Smooth muscle cell (in vitro differentiated cells): ENCODE measurements at regions not wholly inside any gene's neighbourhood (a gene's known extent, or its start where the extent isn't known, plus 50 kb on each side); places are given as distances from the start of the nearest gene placed in this dataset.

ENCODE experiments used
- DNase-seq: peaks from one replicate; lab custom pipeline; 2025; ENCODE audit not compliant: unreplicated experiment; lab: John Stamatoyannopoulos, UW
- H2AFZ ChIP-seq: fragments of 200-600 bp; sonication (generic); 2 replicates; pipeline ENCODE4 v1.6.0; 2016; ENCODE audit warnings: antibody characterized with exemption, low read depth, mild to moderate bottlenecking
- H3F3A ChIP-seq: fragments of 200-600 bp; sonication (generic); 2 replicates; pipeline ENCODE4 v1.6.0; 2017; ENCODE audit warnings: antibody characterized with exemption, low read depth
- H3K27ac ChIP-seq: fragments of 200-600 bp; sonication (generic); 2 replicates; pipeline ENCODE4 v1.5.1; 2016; ENCODE audit warnings: low read depth, mild to moderate bottlenecking
- H3K27me3 ChIP-seq: fragments of 200-600 bp; sonication (generic); 2 replicates; pipeline ENCODE4 v1.6.1; 2016; ENCODE audit warnings: low read depth, mild to moderate bottlenecking
- H3K36me3 ChIP-seq: fragments of 200-600 bp; sonication (generic); 2 replicates; pipeline ENCODE4 v1.5.1; 2016; ENCODE audit warnings: low read depth
- H3K4me1 ChIP-seq: fragments of 200-600 bp; sonication (generic); 2 replicates; pipeline ENCODE4 v1.5.1; 2016; ENCODE audit warnings: low read depth
- H3K4me2 ChIP-seq: fragments of 200-600 bp; sonication (generic); 2 replicates; pipeline ENCODE4 v1.6.0; 2016; ENCODE audit warnings: mild to moderate bottlenecking
- H3K4me3 ChIP-seq: fragments of 200-600 bp; sonication (generic); 2 replicates; pipeline ENCODE4 v1.5.1; 2016; ENCODE audit warnings: mild to moderate bottlenecking
- H3K79me2 ChIP-seq: fragments of 200-600 bp; sonication (generic); 2 replicates; pipeline ENCODE4 v1.6.0; 2016; ENCODE audit warnings: low read depth, mild to moderate bottlenecking
- H3K9ac ChIP-seq: fragments of 200-600 bp; sonication (generic); 2 replicates; pipeline ENCODE4 v1.6.0; 2016; ENCODE audit warnings: low read depth
- H3K9me3 ChIP-seq: fragments of 200-600 bp; sonication (generic); replicated peaks from 2 replicates; pipeline ENCODE4 v1.5.1; 2016; ENCODE audit warnings: low read depth
- H4K20me1 ChIP-seq: fragments of 200-600 bp; sonication (generic); 2 replicates; pipeline ENCODE4 v1.6.0; 2016; ENCODE audit warnings: low read depth
- CTCF ChIP-seq: fragments of 200-600 bp; sonication (generic); IDR thresholded peaks from 2 replicates; pipeline ENCODE4 v1.5.1; 2017; ENCODE audit warnings: borderline replicate concordance, mild to moderate bottlenecking, antibody characterized with exemption; ENCODE audit not compliant: insufficient read depth, poor library complexity, severe bottlenecking
- WGBS: methylation state at CpG from one replicate; pipeline ENCODE4 v1.1.7; 2016; ENCODE audit warnings: low lambda C conversion rate; 5-methylcytosine and 5-hydroxymethylcytosine counted together

GRCh38 chr13:85675151-85675907, 123.9 kb downstream of the SLITRK6 start:
- no peak overlapping the region for H3K4me3 ChIP-seq
- no peaks in the 10 kb centered on the region for H3K79me2 ChIP-seq
- H3K9me3 ChIP-seq, result peaks cover 9% of the 10 kb centered on the region
- no peak overlapping the region for H2AFZ ChIP-seq
- H3F3A ChIP-seq, result no peaks in the 10 kb centered on the region
- no peaks in the 10 kb centered on the region for H3K4me1 ChIP-seq
- H3K36me3 ChIP-seq, result no peaks in the 10 kb centered on the region
- WGBS, result 85% methylated on average over 8 of the region's 8 CpGs
- H3K9ac ChIP-seq, result no peak overlapping the region
- no peaks in the 10 kb centered on the region for H3K27me3 ChIP-seq
- TF ChIP-seq CTCF, result no peak
- H4K20me1 ChIP-seq, result no peaks in the 10 kb centered on the region
- H3K27ac ChIP-seq, result no peak overlapping the region
- DNase-seq, result no peak
- no peak overlapping the region for H3K4me2 ChIP-seq

- 84% methylated on average over 3 of the region's 3 CpGs for WGBS
- peak overlapping the region; percentile 55 for H2AFZ ChIP-seq
- TF ChIP-seq CTCF, result no peak
- no peaks in the 10 kb centered on the region for H3K4me1 ChIP-seq
- H3K27me3 ChIP-seq, result no peaks in the 10 kb centered on the region
- no peaks in the 10 kb centered on the region for H3K36me3 ChIP-seq
- no peak overlapping the region for H3K4me2 ChIP-seq
- no peaks in the 10 kb centered on the region for H3F3A ChIP-seq
- no peak overlapping the region for H3K4me3 ChIP-seq
- H3K79me2 ChIP-seq, result no peaks in the 10 kb centered on the region
- H3K9ac ChIP-seq, result no peak overlapping the region
- H3K9me3 ChIP-seq, result peaks cover 9% of the 10 kb centered on the region
- H4K20me1 ChIP-seq, result no peaks in the 10 kb centered on the region
- no peak overlapping the region for H3K27ac ChIP-seq
- DNase-seq, result no peak
Observed at GRCh38 chr13:85671336-85671735, 127.9 kb downstream of the SLITRK6 start.

- H3K27ac ChIP-seq, result peak overlapping the region; percentile 62
- peak overlapping the region; percentile 75 for H2AFZ ChIP-seq
- H3K4me2 ChIP-seq, result no peak overlapping the region
- no peaks in the 10 kb centered on the region for H3K36me3 ChIP-seq
- H3K4me3 ChIP-seq, result no peak overlapping the region
- H3K4me1 ChIP-seq, result peaks cover 3% of the 10 kb centered on the region
- no peak for TF ChIP-seq CTCF
- no peaks in the 10 kb centered on the region for H3K79me2 ChIP-seq
- no peak overlapping the region for H3K9ac ChIP-seq
- no peaks in the 10 kb centered on the region for H3F3A ChIP-seq
- H4K20me1 ChIP-seq, result no peaks in the 10 kb centered on the region
- H3K27me3 ChIP-seq, result no peaks in the 10 kb centered on the region
- no peak for DNase-seq
- WGBS, result 27% methylated on average over 3 of the region's 3 CpGs
- no peaks in the 10 kb centered on the region for H3K9me3 ChIP-seq
Observed at GRCh38 chr13:85666356-85666755, 132.9 kb downstream of the SLITRK6 start.

- H3K79me2 ChIP-seq, result no peaks in the 10 kb centered on the region
- H3K4me1 ChIP-seq, result peaks cover 3% of the 10 kb centered on the region
- TF ChIP-seq CTCF, result no peak
- no peaks in the 10 kb centered on the region for H3K9me3 ChIP-seq
- no peak overlapping the region for H3K4me3 ChIP-seq
- DNase-seq, result no peak
- H3K9ac ChIP-seq, result no peak overlapping the region
- peak overlapping the region; percentile 41 for H2AFZ ChIP-seq
- no peaks in the 10 kb centered on the region for H3F3A ChIP-seq
- no peaks in the 10 kb centered on the region for H3K36me3 ChIP-seq
- 52% methylated on average over 4 of the region's 4 CpGs for WGBS
- H3K4me2 ChIP-seq, result peak overlapping the region; percentile 57
- no peaks in the 10 kb centered on the region for H4K20me1 ChIP-seq
- H3K27me3 ChIP-seq, result no peaks in the 10 kb centered on the region
- H3K27ac ChIP-seq, result peak overlapping the region; percentile 62
Observed at GRCh38 chr13:85665286-85665685, 133.9 kb downstream of the SLITRK6 start.
